ENCODE measurements at regions not wholly inside any gene's neighbourhood (a gene's known extent, or its start where the extent isn't known, plus 50 kb on each side); places are given as distances from the start of the nearest gene placed in this dataset.

GRCh38 chr22:49158741-49159564, 668.7 kb downstream of the BRD1 start:
- no peak for DNase-seq (ENCODE audit: low read depth in 2 of 2)

- no peak for DNase-seq (ENCODE audit: low read depth in 2 of 2)
These were observed 669.9 kb downstream of the BRD1 start for GRCh38 chr22:49157529-49158339.

- DNase-seq (ENCODE audit: low read depth in 2 of 2) = no peak
These were observed 670.9 kb downstream of the BRD1 start for GRCh38 chr22:49156662-49157285.

- no peak for DNase-seq (ENCODE audit: low read depth in 2 of 2)
These were observed 671.7 kb downstream of the BRD1 start for GRCh38 chr22:49155770-49156580.

GRCh38 chr22:49155039-49155769, 672.5 kb downstream of the BRD1 start:
- no peak for DNase-seq (ENCODE audit: low read depth in 2 of 2)

GRCh38 chr22:49154433-49154832, 673.2 kb downstream of the BRD1 start:
- DNase-seq (ENCODE audit: low read depth in 2 of 2) = no peak

- no peak for DNase-seq (ENCODE audit: low read depth in 2 of 2)
These were observed 673.8 kb downstream of the BRD1 start for GRCh38 chr22:49153921-49154320.

GRCh38 chr22:49152939-49153770, 674.5 kb downstream of the BRD1 start:
- no peak for DNase-seq (ENCODE audit: low read depth in 2 of 2)

- no peak for DNase-seq (ENCODE audit: low read depth in 2 of 2)
These were observed 675.3 kb downstream of the BRD1 start for GRCh38 chr22:49152127-49152938.

GRCh38 chr22:49151256-49152126, 676.2 kb downstream of the BRD1 start:
- no peak for DNase-seq (ENCODE audit: low read depth in 2 of 2)

GRCh38 chr22:49150801-49151221, 676.9 kb downstream of the BRD1 start:
- DNase-seq (ENCODE audit: low read depth in 2 of 2) = no peak

- no peak for DNase-seq (ENCODE audit: low read depth in 2 of 2)
These were observed 677.7 kb downstream of the BRD1 start for GRCh38 chr22:49149721-49150608.

GRCh38 chr22:49148895-49149418, 678.7 kb downstream of the BRD1 start:
- DNase-seq (ENCODE audit: low read depth in 2 of 2) = no peak

GRCh38 chr22:49147617-49148175, 680.0 kb downstream of the BRD1 start:
- DNase-seq (ENCODE audit: low read depth in 2 of 2) = no peak

GRCh38 chr22:49147171-49147570, 680.5 kb downstream of the BRD1 start:
- DNase-seq (ENCODE audit: low read depth in 2 of 2) = no peak

GRCh38 chr22:49146511-49146910, 681.2 kb downstream of the BRD1 start:
- no peak for DNase-seq (ENCODE audit: low read depth in 2 of 2)

GRCh38 chr22:49143812-49144211, 683.9 kb downstream of the BRD1 start:
- DNase-seq (ENCODE audit: low read depth in 2 of 2) = no peak
